ENCODE measurements at regions not wholly inside any gene's neighbourhood (a gene's known extent, or its start where the extent isn't known, plus 50 kb on each side); places are given as distances from the start of the nearest gene placed in this dataset.

- H3K4me2 ChIP-seq (ENCODE audit: low read depth, low read length) = no peak overlapping the region
These were observed 87.1 kb upstream of the HEY2 start for GRCh38 chr6:125662296-125662695.

More at GRCh38 chr6:125662296-125662695, 87.1 kb upstream of the HEY2 start:
- Histone ChIP-seq H3K14ac (replicated peaks; ENCODE audit: low read depth, low read length) (no peak overlapping the region), H4K5ac (ENCODE audit: low read depth, low read length) (no peak overlapping the region), H3K9me3 (ENCODE audit: control insufficient read depth, insufficient read depth, low read length) (no peaks in the 10 kb centered on the region), H4K91ac (ENCODE audit: insufficient read depth, low read depth, low read length) (no peak overlapping the region), H3K18ac (ENCODE audit: low read depth, low read length) (no peak overlapping the region), H3K27me3 (ENCODE audit: control insufficient read depth, insufficient read depth, low read length) (no peaks in the 10 kb centered on the region), H4K20me1 (ENCODE audit: insufficient read depth, low read length) (no peaks in the 10 kb centered on the region), H3K4ac (ENCODE audit: low read depth, low read length) (no peak overlapping the region), H2BK15ac (ENCODE audit: low read depth, low read length) (no peak overlapping the region), H2BK20ac (ENCODE audit: low read depth, low read length) (no peak overlapping the region), H4K8ac (ENCODE audit: low read depth in 2 of 2, low read length in 2 of 2) (no peak overlapping the region), H2BK5ac (ENCODE audit: low read depth, low read length, poor library complexity, severe bottlenecking) (no peak overlapping the region), H2BK120ac (ENCODE audit: low read depth, low read length) (no peak overlapping the region), H3K9ac (ENCODE audit: low read depth, low read length) (no peak overlapping the region), H3K9me1 (ENCODE audit: insufficient read depth, low read length) (no peaks in the 10 kb centered on the region), H3K4me1 (ENCODE audit: control insufficient read depth, insufficient read depth, low read length) (no peaks in the 10 kb centered on the region), H3K79me1 (ENCODE audit: low read depth in 1 of 2, low read length in 2 of 2) (no peaks in the 10 kb centered on the region), H2AK5ac (ENCODE audit: low read depth, low read length) (no peak overlapping the region), H3K36me3 (ENCODE audit: control insufficient read depth, insufficient read depth, low read length) (no peaks in the 10 kb centered on the region), H2AK9ac (replicated peaks; ENCODE audit: low read depth, low read length, poor library complexity) (no peak overlapping the region), H3K4me3 (ENCODE audit: insufficient read depth, low read depth, low read length) (no peak overlapping the region), H3K56ac (ENCODE audit: extremely low read depth, insufficient read depth, low read length) (no peak overlapping the region), H3K23ac (ENCODE audit: low read depth, low read length) (no peak overlapping the region), H3K27ac (ENCODE audit: insufficient read depth, low read length) (no peak overlapping the region), H2AFZ (replicated peaks; ENCODE audit: low read length, poor library complexity) (no peak overlapping the region)
- TF ChIP-seq RFX5 (IDR thresholded peaks at IDR 0.05; ENCODE audit: low read depth, low read length) (no peak), NFE2L2 (IDR thresholded peaks at IDR 0.05; ENCODE audit: low read depth, low read length) (no peak), BHLHE40 (IDR thresholded peaks at IDR 0.05; ENCODE audit: low read depth, low read length) (no peak), ELK1 (IDR thresholded peaks at IDR 0.05; ENCODE audit: borderline replicate concordance, low read depth, low read length) (no peak), SMC3 (IDR thresholded peaks at IDR 0.05; ENCODE audit: low read depth, low read length) (no peak), USF2 (IDR thresholded peaks at IDR 0.05; ENCODE audit: low read depth, low read length) (no peak), MAZ (IDR thresholded peaks at IDR 0.05; ENCODE audit: borderline replicate concordance, low read depth, low read length) (no peak), RAD21 (IDR thresholded peaks at IDR 0.05; ENCODE audit: low read length) (no peak)
- in situ Hi-C loops (cut with MboI; ENCODE audit: low sequenced_read_pairs) = no loop called here
- BruUV-seq (replicated peaks) = no TSS peak
- ATAC-seq (ENCODE audit: low read depth) = no peak
- DNase-seq = no peak
- intact Hi-C loops (cut with micrococcal nuclease) = no loop called here
- CTCF ChIA-PET = interaction anchor here (0.6 kb wide), 1 partner anchor 80 kb away, joined by 3 read pairs; no protein-coding TSS in a partner anchor
- dilution Hi-C loops (cut with HindIII; ENCODE audit: low sequenced_read_pairs, unreplicated experiment) = no loop called here
- no CpG with 5 or more reads among the region's 4 CpGs for WGBS, 2 experiments (ENCODE audit: extremely low coverage in 2 of 2, insufficient read length in 1 of 2)
- POLR2A ChIA-PET (ENCODE audit: unreplicated experiment) = interaction anchor here (0.7 kb wide), 1 partner anchor 1272 kb away, joined by 3 read pairs; no protein-coding TSS in a partner anchor
